ENCODE measurements at regions not wholly inside any gene's neighbourhood (a gene's known extent, or its start where the extent isn't known, plus 50 kb on each side); places are given as distances from the start of the nearest gene placed in this dataset.

- Mint-ChIP-seq H3K27ac (no peak overlapping the region), H3K4me3 (no peak overlapping the region), H3K27me3 (ENCODE audit: low read depth) (peaks cover 2% of the 10 kb centered on the region; the same call in 1 of the 2 replicates), H3K4me1 (no peaks in the 10 kb centered on the region), H3K36me3 (peaks cover 3% of the 10 kb centered on the region; the same call in 1 of the 2 replicates), H3K9me3 (peaks cover 28% of the 10 kb centered on the region)
- ATAC-seq = no peak
- CTCF ChIA-PET = interaction anchor here (0.5 kb wide), 1 partner anchor 32 kb away, joined by 4 read pairs; no protein-coding TSS in a partner anchor
- POLR2A ChIA-PET = no interaction called here
- DNase-seq (ENCODE audit: low spot score) = no peak
- no peak for TF ChIP-seq SMAD4 (CRISPR knock-in tag; IDR thresholded peaks at IDR 0.05)
- TF ChIP-seq E2F4 (CRISPR knock-in tag; IDR thresholded peaks at IDR 0.05; ENCODE audit: borderline replicate concordance, low read depth) = no peak
- no peak for TF ChIP-seq CREM (CRISPR knock-in tag; IDR thresholded peaks at IDR 0.05)
- TF ChIP-seq PRRX2 (CRISPR knock-in tag; IDR thresholded peaks at IDR 0.05) = no peak
- no peak for TF ChIP-seq RELA (CRISPR knock-in tag; IDR thresholded peaks at IDR 0.05; ENCODE audit: borderline replicate concordance)
- TF ChIP-seq RORB (CRISPR knock-in tag; IDR thresholded peaks at IDR 0.05) = no peak
- no peak for TF ChIP-seq ESRRA (CRISPR knock-in tag; IDR thresholded peaks at IDR 0.05; ENCODE audit: borderline replicate concordance)
- TF ChIP-seq ZBTB21 (CRISPR knock-in tag; IDR thresholded peaks at IDR 0.05; ENCODE audit: borderline replicate concordance) = no peak
- TF ChIP-seq TEAD4 (CRISPR knock-in tag; IDR thresholded peaks at IDR 0.05) = no peak
- TF ChIP-seq GABPB1 (CRISPR knock-in tag; IDR thresholded peaks at IDR 0.05) = no peak
- no peak for TF ChIP-seq NFYB (CRISPR knock-in tag; conservative IDR thresholded peaks at IDR 0.05; ENCODE audit: low read depth)
- TF ChIP-seq TP53 (CRISPR knock-in tag; IDR thresholded peaks at IDR 0.05) = no peak
- no peak for TF ChIP-seq NFE2L1 (CRISPR knock-in tag; IDR thresholded peaks at IDR 0.05)
- TF ChIP-seq ZNF263 (CRISPR knock-in tag; IDR thresholded peaks at IDR 0.05; ENCODE audit: low read depth) = no peak
- TF ChIP-seq, protein P1, sequence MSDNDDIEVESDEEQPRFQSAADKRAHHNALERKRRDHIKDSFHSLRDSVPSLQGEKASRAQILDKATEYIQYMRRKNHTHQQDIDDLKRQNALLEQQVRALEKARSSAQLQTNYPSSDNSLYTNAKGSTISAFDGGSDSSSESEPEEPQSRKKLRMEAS (CRISPR knock-in tag; IDR thresholded peaks at IDR 0.05) = no peak
Observed at GRCh38 chr20:48064929-48065328, 279.6 kb upstream of the SULF2 start.

GRCh38 chr20:48060841-48061720 is 275.8 kb upstream of the SULF2 start:
- Mint-ChIP-seq H3K27me3 (ENCODE audit: low read depth) (peaks cover 5% of the 10 kb centered on the region; the same call in 1 of the 2 replicates), H3K27ac (no peak overlapping the region), H3K36me3 (peaks cover 25% of the 10 kb centered on the region), H3K9me3 (peaks cover 40% of the 10 kb centered on the region), H3K4me1 (no peaks in the 10 kb centered on the region), H3K4me3 (no peak overlapping the region)
- ATAC-seq = no peak
- TF ChIP-seq MLX (CRISPR knock-in tag; IDR thresholded peaks at IDR 0.05) = no peak
- no peak for TF ChIP-seq RELA (CRISPR knock-in tag; IDR thresholded peaks at IDR 0.05; ENCODE audit: borderline replicate concordance)
- POLR2A ChIA-PET = no interaction called here
- CTCF ChIA-PET = no interaction called here
- no peak for DNase-seq (ENCODE audit: low spot score)

GRCh38 chr20:48058611-48059559 is 273.6 kb upstream of the SULF2 start:
- ATAC-seq (no peak), DNase-seq (ENCODE audit: low spot score) (no peak)
- POLR2A ChIA-PET = no interaction called here
- Mint-ChIP-seq H3K4me1 (no peaks in the 10 kb centered on the region), H3K9me3 (peaks cover 60% of the 10 kb centered on the region), H3K27me3 (ENCODE audit: low read depth) (peaks cover 5% of the 10 kb centered on the region), H3K27ac (no peak overlapping the region), H3K4me3 (no peak overlapping the region), H3K36me3 (peaks cover 25% of the 10 kb centered on the region)
- TF ChIP-seq FOXP1 (CRISPR knock-in tag; IDR thresholded peaks at IDR 0.05; ENCODE audit: borderline replicate concordance) (no peak), E2F4 (CRISPR knock-in tag; IDR thresholded peaks at IDR 0.05; ENCODE audit: borderline replicate concordance, low read depth) (no peak), ZNF263 (CRISPR knock-in tag; IDR thresholded peaks at IDR 0.05; ENCODE audit: low read depth) (no peak), FOXJ3 (CRISPR knock-in tag; IDR thresholded peaks at IDR 0.05; ENCODE audit: borderline replicate concordance) (no peak), ATF1 (CRISPR knock-in tag; IDR thresholded peaks at IDR 0.05) (no peak), ELF4 (CRISPR knock-in tag; IDR thresholded peaks at IDR 0.05; ENCODE audit: low read depth) (no peak), CREM (CRISPR knock-in tag; IDR thresholded peaks at IDR 0.05) (no peak), PRRX2 (CRISPR knock-in tag; IDR thresholded peaks at IDR 0.05) (no peak), E2F1 (CRISPR knock-in tag; IDR thresholded peaks at IDR 0.05) (no peak), ZBTB21 (CRISPR knock-in tag; IDR thresholded peaks at IDR 0.05; ENCODE audit: borderline replicate concordance) (no peak), EMX1 (CRISPR knock-in tag; IDR thresholded peaks at IDR 0.05) (no peak), JUN (CRISPR knock-in tag; IDR thresholded peaks at IDR 0.05) (no peak)
- CTCF ChIA-PET = no interaction called here
